ENCODE measurements at regions not wholly inside any gene's neighbourhood (a gene's known extent, or its start where the extent isn't known, plus 50 kb on each side); places are given as distances from the start of the nearest gene placed in this dataset.

DNA sequence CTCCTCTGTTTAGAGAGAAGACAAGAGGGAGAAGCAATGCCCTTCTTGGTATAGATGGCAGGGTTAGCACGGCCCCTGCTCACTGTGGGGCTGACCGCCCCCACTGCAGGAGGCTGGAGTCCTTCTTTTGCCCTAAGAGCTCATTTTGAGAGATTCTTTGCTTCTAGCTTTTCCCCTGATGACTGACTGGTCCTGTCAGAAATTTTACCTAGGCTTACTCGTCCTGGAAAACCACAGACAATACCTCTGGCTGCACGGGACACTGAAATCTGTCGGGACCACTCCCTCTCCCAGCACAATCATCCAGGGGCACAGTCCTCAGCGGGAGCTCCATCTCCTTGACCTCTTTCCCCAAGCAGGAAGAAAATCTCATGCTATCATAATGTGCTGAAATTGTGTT lies 143.0 kb upstream of the RGMA start:
- no peak for DNase-seq

- no peak for DNase-seq
Observed at GRCh38 chr15:93231261-93231925, 142.4 kb upstream of the RGMA start.

DNA sequence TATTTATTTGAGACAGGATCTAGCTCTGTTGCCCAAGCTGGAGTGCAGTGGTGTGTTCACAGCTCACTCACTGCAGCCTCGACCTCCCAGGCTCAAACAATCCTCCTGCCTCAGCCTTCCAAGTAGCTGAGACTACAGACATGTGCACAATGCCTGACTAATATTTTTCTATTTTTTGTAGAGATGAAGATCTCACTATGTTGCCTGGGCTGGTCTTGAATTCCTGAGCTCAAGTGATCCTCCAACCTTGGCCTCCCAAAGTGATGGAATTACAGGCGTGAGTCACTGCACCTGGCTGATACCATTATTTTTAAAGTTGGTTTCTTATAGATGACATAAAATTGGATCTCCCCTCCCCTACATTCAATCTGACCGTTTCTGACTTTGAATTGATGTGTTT lies 139.5 kb upstream of the RGMA start:
- no peak for DNase-seq

GRCh38 chr15:93223803-93224202 lies 134.8 kb upstream of the RGMA start:
- no peak for DNase-seq

GRCh38 chr15:93221759-93222158 lies 132.7 kb upstream of the RGMA start:
- DNase-seq = no peak

- DNase-seq = no peak
Observed at GRCh38 chr15:93219859-93220420, 130.9 kb upstream of the RGMA start.

DNA sequence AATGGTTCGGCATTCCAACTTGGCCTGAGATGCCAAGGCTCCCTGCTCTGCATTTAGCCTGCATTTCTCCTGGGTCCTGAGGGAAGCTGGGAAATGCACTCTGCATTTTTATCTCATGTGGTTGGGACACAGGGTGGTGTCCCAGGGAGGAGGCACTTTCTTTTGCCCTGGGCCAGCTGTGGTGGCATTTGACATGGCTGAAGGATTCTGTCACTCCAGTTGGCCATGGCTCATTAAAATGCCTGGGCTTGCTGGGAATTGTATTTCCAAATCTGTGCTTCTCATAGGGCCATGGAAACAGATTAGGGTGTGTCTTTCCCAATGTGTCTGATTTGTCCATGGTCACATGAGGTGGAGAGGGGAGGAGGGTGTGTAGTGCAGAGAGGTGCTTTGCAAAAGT lies 128.3 kb upstream of the RGMA start:
- no peak for DNase-seq

DNA sequence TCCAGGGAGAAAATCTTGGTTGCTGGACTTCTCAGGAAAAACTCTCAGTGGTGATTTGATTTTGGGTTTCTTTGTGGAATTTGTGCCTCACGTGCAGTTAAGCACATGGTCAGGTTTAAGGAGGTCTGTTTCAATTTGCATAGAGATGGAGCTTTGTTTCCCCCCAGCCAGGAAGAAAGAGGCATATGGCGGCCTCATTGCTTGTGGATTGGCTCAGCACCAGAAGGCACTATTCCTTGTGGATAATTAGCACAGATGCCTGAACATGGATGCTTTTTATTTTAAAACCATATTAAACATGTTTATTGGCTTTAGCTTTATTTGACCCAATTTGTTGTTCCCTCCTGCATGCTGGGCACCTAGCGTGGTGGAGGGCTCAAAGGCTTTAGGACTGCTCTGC lies 125.1 kb upstream of the RGMA start:
- DNase-seq = no peak

DNA sequence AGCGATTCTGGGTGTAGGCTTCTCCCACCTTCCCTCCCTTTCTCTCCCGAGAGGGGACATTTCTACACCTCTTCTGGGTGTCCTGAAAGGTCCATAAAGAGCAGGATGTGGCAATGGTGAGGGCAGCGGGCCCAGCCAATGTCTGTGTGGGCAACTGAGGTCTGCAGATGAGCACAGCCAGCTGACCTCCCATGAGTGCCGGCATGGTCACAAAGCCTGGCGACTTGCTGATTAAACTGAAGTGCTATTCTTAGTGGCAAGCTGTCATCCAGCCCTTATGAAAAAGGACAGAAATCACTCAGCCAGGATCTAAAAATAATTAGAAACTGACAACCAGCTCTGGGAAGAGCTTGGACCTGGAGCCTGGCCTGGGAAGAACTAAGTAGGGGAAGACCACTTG lies 124.3 kb upstream of the RGMA start:
- no peak for DNase-seq

DNA sequence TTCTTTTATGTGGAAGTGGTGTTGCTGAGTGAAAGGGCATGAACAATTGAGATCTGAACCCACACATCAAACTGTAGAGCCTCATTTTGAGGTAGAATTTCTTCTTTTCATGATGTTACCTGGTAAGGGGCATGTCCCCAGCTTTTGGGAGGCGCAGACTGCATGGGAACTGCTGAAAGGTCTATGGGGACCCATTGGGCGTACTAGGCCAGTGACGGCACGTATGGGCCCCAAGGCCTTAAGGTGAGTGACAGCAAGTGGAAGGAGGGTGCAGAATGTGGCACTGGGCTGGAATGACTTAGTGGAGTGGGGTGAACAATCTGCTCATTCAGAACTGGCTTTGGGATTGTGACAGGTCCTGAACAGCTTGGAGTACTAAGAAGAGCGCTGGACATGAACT lies 123.6 kb upstream of the RGMA start:
- DNase-seq = no peak

GRCh38 chr15:93210995-93211394 lies 122.0 kb upstream of the RGMA start:
- DNase-seq = no peak

DNA sequence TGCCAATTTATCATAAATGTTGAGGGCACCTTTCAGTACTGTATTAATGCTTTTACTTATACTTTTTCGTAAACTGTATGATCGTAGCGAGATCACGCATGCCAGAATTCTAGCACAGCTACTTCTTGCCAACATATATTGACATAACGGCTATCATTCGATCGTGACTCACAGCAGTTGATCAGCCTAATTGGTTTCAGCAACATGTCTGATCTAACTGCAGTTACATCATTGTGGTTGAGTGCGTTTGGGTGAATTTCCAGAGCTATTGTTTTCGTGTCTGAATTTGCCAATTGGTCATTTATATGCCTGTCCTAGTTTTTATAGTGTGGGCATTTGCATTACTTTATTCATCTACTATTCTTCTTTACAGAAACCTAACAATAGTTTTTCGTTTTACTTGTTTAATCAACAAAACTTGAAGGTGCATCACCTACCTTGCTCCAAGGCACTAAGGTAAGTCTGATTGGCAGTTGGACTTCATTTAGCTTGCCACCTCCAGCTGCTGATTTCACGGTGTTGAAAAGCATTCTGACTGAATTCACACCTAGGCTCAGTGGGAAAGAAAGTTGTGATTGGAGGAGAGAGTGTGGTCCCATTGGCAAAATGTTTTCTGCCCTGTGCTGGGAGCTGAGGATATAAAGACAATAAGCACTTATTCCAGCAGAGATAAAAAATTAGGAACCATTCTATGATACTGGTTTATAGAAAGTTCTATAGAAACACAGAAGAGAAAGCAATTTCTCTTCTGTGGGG lies 120.9 kb upstream of the RGMA start:
- DNase-seq = no peak

- DNase-seq = no peak
Observed at GRCh38 chr15:93206893-93207292, 117.9 kb upstream of the RGMA start.

GRCh38 chr15:93205413-93205812 lies 116.4 kb upstream of the RGMA start:
- DNase-seq = no peak

- DNase-seq = no peak
Observed at GRCh38 chr15:93203036-93203435, 114.0 kb upstream of the RGMA start.

GRCh38 chr15:93202405-93202804 lies 113.4 kb upstream of the RGMA start:
- no peak for DNase-seq

DNA sequence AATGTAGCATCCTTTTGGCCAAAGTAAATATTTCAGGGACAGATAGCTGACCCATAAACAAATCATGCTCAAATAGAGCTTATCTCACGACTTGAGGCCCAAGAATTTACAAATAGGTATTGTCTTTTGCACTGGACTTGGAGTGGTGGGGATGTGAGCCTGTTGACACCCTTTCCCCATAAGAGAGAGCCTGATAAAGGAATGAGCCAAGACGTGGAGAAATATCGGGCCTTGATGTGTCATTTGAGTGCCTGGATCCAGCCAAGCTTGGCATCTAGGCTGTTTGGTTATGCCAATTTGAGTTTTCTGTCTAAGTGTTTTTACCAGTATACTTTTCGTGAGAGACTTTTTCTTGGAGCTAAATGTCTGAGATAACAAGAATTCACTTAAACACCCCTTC lies 112.9 kb upstream of the RGMA start:
- DNase-seq = no peak

- DNase-seq = no peak
Observed at GRCh38 chr15:93200837-93201226, 111.8 kb upstream of the RGMA start.

- no peak for DNase-seq
Observed at GRCh38 chr15:93200081-93200836, 111.2 kb upstream of the RGMA start.

- DNase-seq = no peak
Observed at GRCh38 chr15:93196135-93196670, 107.2 kb upstream of the RGMA start.

- no peak for DNase-seq
Observed at GRCh38 chr15:93195109-93195508, 106.1 kb upstream of the RGMA start.

GRCh38 chr15:93190238-93190637 lies 101.2 kb upstream of the RGMA start:
- DNase-seq = no peak

DNA sequence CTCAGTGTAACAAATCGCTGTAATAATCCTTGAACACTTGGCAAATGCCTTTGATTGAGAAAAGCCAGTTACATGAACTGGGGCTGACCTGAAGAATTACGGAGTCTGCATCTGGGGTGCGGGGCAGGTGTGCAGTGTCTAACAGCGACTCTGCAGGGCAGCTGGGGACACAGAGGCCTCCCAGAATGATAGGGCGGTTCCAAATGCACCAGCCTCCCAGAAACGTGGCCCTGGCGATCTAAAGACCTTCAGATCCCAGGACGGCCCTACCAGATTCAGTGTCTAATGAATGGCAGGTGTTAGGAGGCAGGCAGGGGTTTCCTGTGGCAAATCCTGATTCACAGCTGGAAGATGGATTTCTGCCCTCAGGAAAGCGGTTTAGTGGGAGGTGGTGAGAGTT lies 100.5 kb upstream of the RGMA start:
- DNase-seq = no peak

All from right kidney (tissue), 1 donor.